Fibroblast of villous mesenchyme (primary cell): ENCODE measurements at regions not wholly inside any gene's neighbourhood (a gene's known extent, or its start where the extent isn't known, plus 50 kb on each side); places are given as distances from the start of the nearest gene placed in this dataset.

Experiments
- DNase-seq: peaks from one replicate; pipeline ENCODE4 v3.0.0-alpha.2; 2010; ENCODE audit warnings: low read depth
- H3K4me3 ChIP-seq: 2 replicates; pipeline ENCODE4 v1.5.1; 2011; ENCODE audit warnings: low read depth, mild to moderate bottlenecking, low read length
- CTCF ChIP-seq: IDR thresholded peaks from 2 replicates; pipeline ENCODE4 v1.5.1; 2012; ENCODE audit warnings: low read depth, mild to moderate bottlenecking, low read length; ENCODE audit not compliant: insufficient read depth

- H3K4me3 ChIP-seq: no peak overlapping the region
- DNase-seq: no peak
- TF ChIP-seq CTCF: no peak
Measured at GRCh38 chr20:23178806-23179205, 92.7 kb upstream of the CD93 start.

- no peak for TF ChIP-seq CTCF
- no peak for DNase-seq
- no peak overlapping the region for H3K4me3 ChIP-seq
Measured at GRCh38 chr20:23174821-23175220, 88.7 kb upstream of the CD93 start.

GRCh38 chr20:23167431-23167830 lies 81.3 kb upstream of the CD93 start:
- DNase-seq: no peak
- no peak for TF ChIP-seq CTCF
- no peak overlapping the region for H3K4me3 ChIP-seq

- no peak for TF ChIP-seq CTCF
- H3K4me3 ChIP-seq: no peak overlapping the region
- DNase-seq: no peak
Measured at GRCh38 chr20:23166563-23166962, 80.4 kb upstream of the CD93 start.

GRCh38 chr20:23165964-23166363 lies 79.8 kb upstream of the CD93 start:
- DNase-seq: no peak
- TF ChIP-seq CTCF: no peak
- H3K4me3 ChIP-seq: no peak overlapping the region

GRCh38 chr20:23165307-23165750 lies 79.2 kb upstream of the CD93 start:
- TF ChIP-seq CTCF: no peak
- H3K4me3 ChIP-seq: no peak overlapping the region
- no peak for DNase-seq

- H3K4me3 ChIP-seq: no peak overlapping the region
- DNase-seq: no peak
- TF ChIP-seq CTCF: no peak
Measured at GRCh38 chr20:23164176-23164601, 78.1 kb upstream of the CD93 start.
